Activated T-cell treated with anti-CD3 and anti-CD28 coated beads for 24 hours (primary cell): ENCODE measurements at regions not wholly inside any gene's neighbourhood (a gene's known extent, or its start where the extent isn't known, plus 50 kb on each side); places are given as distances from the start of the nearest gene placed in this dataset.
"Not testable (repeated sequence)": the region's sequence is repeated elsewhere in the genome, so short reads cannot be mapped to it uniquely, and the experiment has no call there.

Source experiments
- DNase-seq: peaks from one replicate; pipeline ENCODE4 v3.0.0-alpha.2; 2020; ENCODE audit warnings: low read depth

DNA sequence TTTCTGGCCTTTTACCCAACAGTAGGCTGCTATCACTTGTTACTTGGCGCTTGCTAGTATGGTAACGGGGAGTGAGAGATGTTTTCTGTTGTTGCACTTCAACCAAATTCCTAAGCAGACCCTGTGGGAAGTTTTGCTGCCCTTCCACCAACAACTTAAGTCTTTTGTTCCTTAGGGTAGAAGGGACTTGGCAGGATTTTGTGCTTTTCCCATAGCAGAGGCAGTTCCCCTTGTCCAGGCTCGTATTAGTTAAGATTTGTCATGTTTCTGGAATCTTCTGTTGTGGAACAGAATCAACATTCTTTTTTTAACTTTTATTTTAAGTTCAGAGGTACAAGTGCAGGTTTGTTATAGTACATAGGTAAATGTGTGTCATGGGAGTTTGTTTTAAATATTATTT is 73.2 kb upstream of the SGIP1 start:
- no peak for DNase-seq

GRCh38 chr1:66462313-66462712 is 71.6 kb upstream of the SGIP1 start:
- no peak for DNase-seq

- DNase-seq = no peak
These were observed 69.6 kb upstream of the SGIP1 start for GRCh38 chr1:66464351-66464750.

DNA sequence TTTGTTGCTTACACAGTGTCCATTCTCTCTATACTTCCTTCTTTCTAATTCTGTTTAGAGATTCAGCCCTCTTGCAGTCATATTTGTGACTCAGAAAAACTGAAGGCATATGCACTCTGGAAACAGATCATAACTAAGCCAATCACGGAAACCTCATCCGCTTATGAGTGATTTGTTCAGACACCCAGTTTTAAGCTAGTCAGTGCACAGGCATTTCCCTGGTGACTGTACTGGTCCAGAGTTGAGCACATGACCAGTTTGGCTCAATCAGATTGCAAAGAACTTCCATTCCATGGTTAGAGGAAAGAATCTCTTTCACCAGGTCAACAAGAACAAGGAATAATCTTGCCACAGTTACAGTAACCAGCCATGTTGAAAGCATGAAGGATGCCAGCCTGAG is 69.2 kb upstream of the SGIP1 start:
- DNase-seq = no peak

GRCh38 chr1:66466695-66467094 is 67.3 kb upstream of the SGIP1 start:
- not testable (repeated sequence) for DNase-seq

DNA sequence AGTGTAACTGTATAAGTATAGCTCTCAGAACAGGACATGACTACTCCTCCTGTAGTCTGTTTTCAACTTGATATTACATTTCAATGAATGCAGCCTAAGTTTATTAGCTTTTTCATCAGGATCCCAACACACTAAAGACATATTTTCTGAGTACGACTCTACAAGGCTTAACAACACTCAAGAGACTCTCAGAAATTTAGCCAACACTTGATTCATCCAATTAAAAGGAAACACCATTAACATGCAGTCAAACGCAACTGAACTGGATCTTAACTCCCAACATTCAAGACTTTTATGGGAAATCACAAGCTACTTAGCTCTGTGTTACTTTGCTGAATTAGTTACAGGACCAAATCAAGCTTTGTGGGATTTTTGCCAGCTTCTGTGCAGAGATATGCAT is 65.2 kb upstream of the SGIP1 start:
- no peak for DNase-seq

- DNase-seq = no peak
These were observed 58.0 kb upstream of the SGIP1 start for GRCh38 chr1:66475940-66476339.

DNA sequence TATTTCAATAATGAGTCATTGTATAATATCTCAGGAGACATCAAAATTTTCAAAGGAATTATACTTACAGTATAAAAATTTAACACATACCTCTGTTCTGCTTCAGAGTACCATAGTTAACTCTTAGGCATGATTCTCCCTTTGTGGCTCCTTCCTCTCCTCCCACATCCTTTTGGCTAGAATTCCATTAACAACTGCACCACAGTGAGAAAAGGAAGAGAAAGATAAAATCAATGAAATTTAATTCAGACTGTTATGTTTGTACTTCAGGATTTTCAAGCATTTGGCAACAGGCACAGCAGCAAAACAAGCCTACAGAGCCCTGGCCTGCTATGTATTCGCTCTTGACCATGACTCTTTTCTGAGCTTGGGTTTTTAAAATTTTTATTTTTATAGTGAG is 57.2 kb upstream of the SGIP1 start:
- DNase-seq = no peak

DNA sequence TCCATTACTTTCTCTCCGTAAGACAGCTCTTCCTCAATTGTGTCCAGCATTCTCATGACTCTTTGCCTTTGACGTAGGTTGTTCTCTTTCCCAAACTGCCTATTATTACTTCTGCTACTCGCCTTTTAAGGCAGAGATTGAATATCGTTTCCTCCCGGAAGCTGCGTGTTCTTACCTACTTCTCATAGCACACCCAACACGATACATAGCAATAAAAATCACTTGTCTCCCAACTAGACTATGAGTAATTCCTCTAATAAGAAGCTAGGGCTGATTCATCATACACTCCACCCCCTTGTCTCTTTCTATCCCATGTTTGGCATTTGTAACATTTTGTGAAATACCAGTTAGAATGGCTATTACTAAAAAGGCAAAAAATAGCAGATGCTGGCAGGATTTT is 55.8 kb upstream of the SGIP1 start:
- no peak for DNase-seq

- no peak for DNase-seq
These were observed 53.8 kb upstream of the SGIP1 start for GRCh38 chr1:66480162-66480561.

- DNase-seq = not testable (repeated sequence)
These were observed 52.7 kb upstream of the SGIP1 start for GRCh38 chr1:66481215-66481614.
